K562 (cell line): ENCODE measurements at regions not wholly inside any gene's neighbourhood (a gene's known extent, or its start where the extent isn't known, plus 50 kb on each side); places are given as distances from the start of the nearest gene placed in this dataset.

Source experiments
- ATAC-seq: fragments of 200-7000 bp; cut with Tn5 transposase; 3 replicates; pipeline ENCODE4 v1.9.1; 2020; ENCODE audit warnings: moderate library complexity
- BruUV-seq: library from RNA; stranded (reverse); fragments of 400-500 nt; replicated peaks from 2 replicates; lab custom pipeline; 2021; lab: Mats Ljungman, UMichigan
- CTCF ChIA-PET: fragments of 300-600 bp; formaldehyde crosslinking; extraction: SDS; loops from one replicate; lab custom pipeline; 2021; ENCODE audit warnings: low intra/inter-chr PET ratio; lab: Yijun Ruan, JAX
- POLR2A ChIA-PET: fragments of 300-600, 350-650 bp; sonication (Branson Sonifier 250); formaldehyde crosslinking; extraction: SDS; loops from one replicate; lab custom pipeline; 2021; ENCODE audit warnings: antibody characterized with exemption, inconsistent platforms; lab: Yijun Ruan, JAX
- DNase-seq, 4 experiments: peaks; one replicate each; pipeline versions ENCODE4 v3.0.0 to v3.0.0-alpha.2; 2011 to 2018; ENCODE audit warnings: low spot score in 3 of 4, mixed read lengths in 3 of 4; ENCODE audit errors: extremely low read depth in 1 of 4
- FAIRE-seq: peaks from 2 replicates; lab custom pipeline; 2011; peaks lifted over from hg19 to GRCh38; lab: Jason Lieb, UNC
- H2AFZ ChIP-seq: 2 replicates; pipeline ENCODE4 v1.6.0; 2011; ENCODE audit warnings: low read depth, low read length, control low read depth, inconsistent platforms
- H3K27ac ChIP-seq: fragments of 200-600 bp; 3 replicates; pipeline ENCODE4 v1.8.0; 2011; ENCODE audit warnings: low read depth, mild to moderate bottlenecking, control low read depth, inconsistent platforms, low read length, moderate library complexity, mixed read lengths; ENCODE audit errors: extremely low read depth
- H3K27me3 ChIP-seq, 2 experiments: fragments of 300-600 bp in 1 of 2; 2 replicates in 1 of 2; 3 replicates in 1 of 2; pipeline versions ENCODE4 v1.6.0 to v1.8.0; 2011; ENCODE audit warnings: inconsistent platforms in 2 of 2, low read length in 2 of 2, mild to moderate bottlenecking in 1 of 2, mixed read lengths in 1 of 2, moderate library complexity in 1 of 2; ENCODE audit not compliant: control insufficient read depth in 2 of 2, insufficient read depth in 2 of 2
- H3K36me3 ChIP-seq: fragments of 300-600 bp; 3 replicates; pipeline ENCODE4 v1.8.0; 2011; ENCODE audit warnings: mild to moderate bottlenecking, low read length, inconsistent platforms; ENCODE audit not compliant: control insufficient read depth, insufficient read depth
- H3K4me1 ChIP-seq, 2 experiments: fragments of 200-600 bp in 1 of 2; replicated peaks in 1 of 2; 2 replicates in 1 of 2; 3 replicates in 1 of 2; pipeline versions ENCODE4 v1.5.1 to v1.8.0; 2011; ENCODE audit warnings: inconsistent platforms in 2 of 2, low read length in 2 of 2, mild to moderate bottlenecking in 1 of 2, mixed read lengths in 1 of 2, moderate library complexity in 1 of 2; ENCODE audit not compliant: control insufficient read depth in 2 of 2, insufficient read depth in 2 of 2
- H3K4me2 ChIP-seq: 2 replicates; pipeline ENCODE4 v1.6.1; 2011; ENCODE audit warnings: low read length, control low read depth, inconsistent platforms, mixed read lengths; ENCODE audit not compliant: insufficient read depth
- H3K4me3 ChIP-seq: fragments of 200-600 bp; sonication (generic), shearing (Covaris generic); 2 replicates; pipeline ENCODE4 v1.5.1; 2016; ENCODE audit warnings: control low read depth, inconsistent platforms
- H3K79me2 ChIP-seq: fragments of 200-600 bp; 3 replicates; pipeline ENCODE4 v1.8.0; 2011; ENCODE audit warnings: low read length, inconsistent platforms; ENCODE audit not compliant: control insufficient read depth, insufficient read depth
- H3K9ac ChIP-seq, 2 experiments: 2 replicates each; pipeline versions ENCODE4 v1.6.0 to v1.6.1; 2011; ENCODE audit warnings: low read depth in 2 of 2, low read length in 2 of 2, control low read depth in 1 of 2, inconsistent platforms in 1 of 2, mild to moderate bottlenecking in 1 of 2, mixed read lengths in 1 of 2; ENCODE audit not compliant: insufficient read depth in 1 of 2
- H3K9me1 ChIP-seq: one replicate; pipeline ENCODE4 v1.6.0; 2011; ENCODE audit warnings: inconsistent platforms, mild to moderate bottlenecking, low read length, moderate library complexity; ENCODE audit not compliant: control insufficient read depth, insufficient read depth
- H3K9me3 ChIP-seq: replicated peaks from 2 replicates; pipeline ENCODE4 v1.5.1; 2011; ENCODE audit warnings: low read depth, low read length, inconsistent platforms; ENCODE audit not compliant: control insufficient read depth, insufficient read depth
- H4K20me1 ChIP-seq: replicated peaks from 2 replicates; pipeline ENCODE4 v1.6.1; 2011; ENCODE audit warnings: low read length, inconsistent platforms, mixed read lengths; ENCODE audit not compliant: control insufficient read depth, insufficient read depth
- ATF1 ChIP-seq, 2 experiments: fragments of 450-650 bp in 1 of 2; IDR thresholded peaks; 2 replicates each; pipeline ENCODE4 v1.6.1; 2016; ENCODE audit warnings: missing compliant biosample characterization in 1 of 2, missing genetic modification characterization in 1 of 2
- BRCA1 ChIP-seq, 2 experiments: fragments of 450-650 bp in 1 of 2; sonication (generic) in 1 of 2; formaldehyde crosslinking in 1 of 2; IDR thresholded peaks; 2 replicates each; pipeline versions ENCODE4 v1.5.0 to v1.6.1; 2017 to 2020; ENCODE audit warnings: mild to moderate bottlenecking in 1 of 2, missing genetic modification reagents in 1 of 2
- DACH1 ChIP-seq: fragments of 450-650 bp; IDR thresholded peaks from 2 replicates; pipeline ENCODE4 v1.6.1; 2018; ENCODE audit not compliant: partially characterized antibody
- E2F8 ChIP-seq: fragments of 450-650 bp; IDR thresholded peaks from 2 replicates; pipeline ENCODE4 v1.7.1; 2018; ENCODE audit warnings: mild to moderate bottlenecking, low read depth; ENCODE audit not compliant: partially characterized antibody
- ELF1 ChIP-seq: fragments of 200-800 bp; sonication (Bioruptor generic); IDR thresholded peaks from 2 replicates; pipeline ENCODE4 v1.6.1; 2016; ENCODE audit warnings: missing genetic modification characterization, missing compliant biosample characterization
- EP400 ChIP-seq: fragments of 450-650 bp; IDR thresholded peaks from 2 replicates; pipeline ENCODE4 v1.6.1; 2017; ENCODE audit warnings: antibody characterized with exemption, mild to moderate bottlenecking, moderate library complexity
- ESRRB ChIP-seq: fragments of 250-450 bp; sonication (Bioruptor Pico); IDR thresholded peaks from 2 replicates; pipeline ENCODE4 v1.5.0; 2020; ENCODE audit warnings: mild to moderate bottlenecking, moderate library complexity, borderline replicate concordance
- GATA2 ChIP-seq: sonication (generic); formaldehyde crosslinking; IDR thresholded peaks from 2 replicates; pipeline ENCODE4 v1.4.0; 2020; ENCODE audit warnings: mild to moderate bottlenecking, missing genetic modification reagents
- MNT ChIP-seq, 2 experiments: fragments of 450-650 bp; conservative IDR thresholded peaks; 2 replicates each; pipeline ENCODE4 v1.6.1; 2017; ENCODE audit warnings: mild to moderate bottlenecking in 2 of 2, moderate library complexity in 2 of 2
- POLR3G ChIP-seq: IDR thresholded peaks from 2 replicates; pipeline ENCODE4 v1.6.1; 2011; ENCODE audit not compliant: insufficient read length, insufficient replicate concordance; ENCODE audit errors: extremely low read depth
- RBM14 ChIP-seq: fragments of 200-400 bp; formaldehyde crosslinking; IDR thresholded peaks from 2 replicates; pipeline ENCODE4 v1.6.1; 2018; ENCODE audit warnings: low read depth, mild to moderate bottlenecking, low read length, moderate library complexity, borderline replicate concordance; ENCODE audit not compliant: insufficient read depth
- SMAD4 ChIP-seq: fragments of 250-450 bp; sonication (Bioruptor Pico); conservative IDR thresholded peaks from 2 replicates; pipeline ENCODE4 v1.8.0; 2021; ENCODE audit warnings: inconsistent platforms, mild to moderate bottlenecking, moderate library complexity
- STAG1 ChIP-seq: sonication (generic); formaldehyde crosslinking; IDR thresholded peaks from 2 replicates; pipeline ENCODE4 v1.5.0; 2020; ENCODE audit warnings: missing genetic modification reagents, borderline replicate concordance
- TRIM24 ChIP-seq, 2 experiments: fragments of 450-650 bp; IDR thresholded peaks; 2 replicates each; pipeline ENCODE4 v1.6.1; 2016
- ZNF165 ChIP-seq: fragments of 250-450 bp; sonication (Bioruptor Pico); IDR thresholded peaks from 2 replicates; pipeline ENCODE4 v1.4.0; 2020; ENCODE audit warnings: borderline replicate concordance
- ZNF217 ChIP-seq: sonication (generic); formaldehyde crosslinking; IDR thresholded peaks from 2 replicates; pipeline ENCODE4 v1.8.0; 2022; ENCODE audit warnings: mild to moderate bottlenecking, missing genetic modification reagents
- ZNF655 ChIP-seq: fragments of 250-450 bp; sonication (Bioruptor Pico); IDR thresholded peaks from 2 replicates; pipeline ENCODE4 v1.5.0; 2021
- ZSCAN32 ChIP-seq: fragments of 450-650 bp; formaldehyde crosslinking; IDR thresholded peaks from 2 replicates; pipeline ENCODE4 v1.4.0; 2020; ENCODE audit warnings: mild to moderate bottlenecking, moderate library complexity
- WGBS: fragments of 100-300 bp; shearing (Covaris generic); methylation state at CpG from one replicate; pipeline ENCODE4 v1.1.6; 2016; ENCODE audit warnings: low coverage, mixed read lengths; ENCODE audit not compliant: insufficient coverage; ENCODE audit errors: missing lambda C conversion rate; 5-methylcytosine and 5-hydroxymethylcytosine counted together
- in situ Hi-C: fragments of 300-500 bp; cut with MboI; formaldehyde crosslinking; loops from 4 replicates; pipeline ENCODE4 v1.15.0; 2018; ENCODE audit warnings: inconsistent platforms, mixed read lengths
- intact Hi-C: fragments of 100-400 bp; cut with micrococcal nuclease; formaldehyde crosslinking; loops from 2 replicates; pipeline ENCODE4 v1.14.2; 2022

GRCh38 chr15:26129852-26130251 is 266.7 kb upstream of the ATP10A start:
- no peak for FAIRE-seq
- in situ Hi-C loops, result no loop called here
- POLR2A ChIA-PET, result no interaction called here

More at GRCh38 chr15:26129852-26130251, 266.7 kb upstream of the ATP10A start:
- TF ChIP-seq SMAD4 (CRISPR knock-in tag) (no peak), TRIM24 (IDR thresholded peaks at IDR 0.05) (no peak), BRCA1 (IDR thresholded peaks at IDR 0.05) (no peak), BRCA1 (CRISPR knock-in tag; IDR thresholded peaks at IDR 0.05) (no peak), STAG1 (CRISPR knock-in tag) (no peak), E2F8 (no peak), ESRRB (CRISPR knock-in tag) (no peak), MNT (conservative IDR thresholded peaks at IDR 0.05) (no peak), EP400 (no peak), ELF1 (tag) (no peak), RBM14 (no peak), ZNF217 (no peak), ZSCAN32 (no peak), ZNF165 (CRISPR knock-in tag) (no peak), GATA2 (CRISPR knock-in tag) (no peak), POLR3G (no peak), ATF1 (CRISPR knock-in tag; IDR thresholded peaks at IDR 0.05) (no peak), ATF1 (tag; IDR thresholded peaks at IDR 0.05) (no peak), ZNF655 (CRISPR knock-in tag) (no peak), DACH1 (no peak)
- CTCF ChIA-PET, result no interaction called here
- Histone ChIP-seq H3K36me3 (no peaks in the 10 kb centered on the region), H4K20me1 (no peaks in the 10 kb centered on the region), H3K4me1 (no peaks in the 10 kb centered on the region), H3K27ac (no peak overlapping the region), H3K9ac (no peak overlapping the region), H3K4me2 (no peak overlapping the region), H2AFZ (no peak overlapping the region), H3K79me2 (no peaks in the 10 kb centered on the region), H3K4me3 (no peak overlapping the region), H3K9me1 (no peaks in the 10 kb centered on the region), H3K9me3 (no peaks in the 10 kb centered on the region), H3K27me3 (peaks cover 0 to 14% of the 10 kb centered on the region in 2 experiments; a peak in 1 of 5 replicates)
- 0% methylated on average over 5 of the region's 5 CpGs for WGBS
- ATAC-seq, result no peak
- BruUV-seq, result no TSS peak
- intact Hi-C loops, result no loop called here
- no peak for DNase-seq
